ENCODE measurements at regions not wholly inside any gene's neighbourhood (a gene's known extent, or its start where the extent isn't known, plus 50 kb on each side); places are given as distances from the start of the nearest gene placed in this dataset.

DNA sequence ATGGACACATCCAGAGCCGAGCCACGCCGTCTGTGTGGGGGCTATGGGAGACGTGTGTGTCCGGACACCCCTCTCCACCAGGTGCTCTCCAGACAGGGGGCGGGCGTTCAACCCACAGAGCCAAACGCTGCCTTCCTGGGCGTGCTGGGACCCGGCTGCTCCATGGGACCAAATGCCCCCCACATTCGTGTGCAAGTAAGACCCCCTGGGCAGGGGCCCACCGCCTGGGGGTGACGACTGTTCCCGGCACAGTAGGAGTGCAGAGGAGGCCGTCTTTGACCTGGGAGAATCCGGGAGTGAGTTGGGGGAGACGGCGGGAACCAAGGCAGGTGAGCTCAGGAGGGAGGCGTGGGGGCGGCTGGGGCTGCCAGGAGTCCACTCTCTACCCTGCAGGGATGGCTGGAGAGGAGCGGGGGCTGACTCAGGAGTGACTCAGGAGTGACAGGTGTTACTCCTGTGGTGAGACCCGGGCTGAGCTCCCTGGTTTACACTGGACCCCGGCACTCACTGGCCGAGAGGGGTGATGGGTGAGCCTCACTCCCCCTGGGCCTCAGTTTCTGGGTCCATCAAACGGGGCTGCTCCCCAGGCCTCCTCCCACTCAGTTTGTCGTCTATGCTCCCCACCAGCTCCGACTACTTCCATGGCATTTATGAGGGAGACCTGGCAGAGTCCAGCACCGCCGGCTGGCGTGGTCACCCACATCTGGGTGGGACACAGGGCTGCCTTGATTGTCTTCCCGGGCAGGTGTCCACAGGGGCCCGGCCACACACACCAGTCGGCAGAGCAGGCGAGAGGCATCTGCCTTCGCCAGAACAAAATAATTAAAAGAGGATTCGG, 95.0 kb downstream of the MICALL2 start:
- WGBS, 3 donors = 52 to 60% (median 54%) methylated on average over 35 to 36 of the region's 36 CpGs
- TF ChIP-seq POLR2A (IDR thresholded peaks at IDR 0.05) = no peak
- TF ChIP-seq CTCF (IDR thresholded peaks at IDR 0.05) = no peak
- no peak for TF ChIP-seq EP300 (IDR thresholded peaks at IDR 0.05)
- H3K27me3 ChIP-seq = no peaks in the 10 kb centered on the region

GRCh38 chr7:1364906-1365570, 94.2 kb downstream of the MICALL2 start:
- no peaks in the 10 kb centered on the region for H3K4me1 ChIP-seq (ENCODE audit: insufficient read depth)
- no peak for DNase-seq
- no peaks in the 10 kb centered on the region for H3K36me3 ChIP-seq
- no peaks in the 10 kb centered on the region for H3K27me3 ChIP-seq
- no peak overlapping the region for H3K4me3 ChIP-seq
- WGBS, 3 donors = 76 to 88% (median 78%) methylated on average over 12 to 13 of the region's 13 CpGs
- intact Hi-C loops (cut with DNase I) = no loop called here
- H3K27ac ChIP-seq = no peak overlapping the region
- TF ChIP-seq CTCF (IDR thresholded peaks at IDR 0.05) (no peak), POLR2A (IDR thresholded peaks at IDR 0.05) (no peak), EP300 (IDR thresholded peaks at IDR 0.05) (no peak)
- H3K9me3 ChIP-seq = peaks cover 0 to 27% of the 10 kb centered on the region in 2 donors

More for the DNA sequence above, 95.0 kb downstream of the MICALL2 start:
- DNase-seq = no peak
- intact Hi-C loops (cut with DNase I) = no loop called here
- no peak overlapping the region for H3K27ac ChIP-seq
- H3K36me3 ChIP-seq = no peaks in the 10 kb centered on the region
- H3K4me3 ChIP-seq = no peak overlapping the region
- peaks cover 0 to 30% of the 10 kb centered on the region in 2 donors for H3K9me3 ChIP-seq
- H3K4me1 ChIP-seq (ENCODE audit: insufficient read depth) = no peaks in the 10 kb centered on the region

- TF ChIP-seq EP300 (IDR thresholded peaks at IDR 0.05) = no peak
- no peak for TF ChIP-seq POLR2A (IDR thresholded peaks at IDR 0.05)
- TF ChIP-seq CTCF (IDR thresholded peaks at IDR 0.05) = no peak
- peaks cover 0 to 21% of the 10 kb centered on the region in 2 donors for H3K9me3 ChIP-seq
- no peak for DNase-seq
- no peaks in the 10 kb centered on the region for H3K36me3 ChIP-seq
- H3K27ac ChIP-seq = no peak overlapping the region
- 73 to 84% (median 74%) methylated on average over 7 of the region's 7 CpGs for WGBS, 3 donors
- intact Hi-C loops (cut with DNase I) = no loop called here
- H3K27me3 ChIP-seq = no peaks in the 10 kb centered on the region
- no peak overlapping the region for H3K4me3 ChIP-seq
- H3K4me1 ChIP-seq (ENCODE audit: insufficient read depth) = no peaks in the 10 kb centered on the region
Measured at GRCh38 chr7:1365846-1366245, 93.4 kb downstream of the MICALL2 start.

- Histone ChIP-seq H3K27ac (no peak overlapping the region), H3K36me3 (no peaks in the 10 kb centered on the region), H3K9me3 (peaks cover 0 to 19% of the 10 kb centered on the region in 2 donors), H3K4me1 (ENCODE audit: insufficient read depth) (no peaks in the 10 kb centered on the region), H3K27me3 (no peaks in the 10 kb centered on the region), H3K4me3 (no peak overlapping the region)
- intact Hi-C loops (cut with DNase I) = no loop called here
- WGBS, 3 donors = 39 to 49% (median 44%) methylated on average over 13 of the region's 13 CpGs
- TF ChIP-seq EP300 (IDR thresholded peaks at IDR 0.05) = no peak
- TF ChIP-seq POLR2A (IDR thresholded peaks at IDR 0.05) = no peak
- TF ChIP-seq CTCF (IDR thresholded peaks at IDR 0.05) = no peak
- no peak for DNase-seq
Measured at GRCh38 chr7:1366801-1367405, 92.4 kb downstream of the MICALL2 start.

Data from ovary (tissue), 7 donors.